HG03066 (cell line): ENCODE measurements at regions not wholly inside any gene's neighbourhood (a gene's known extent, or its start where the extent isn't known, plus 50 kb on each side); places are given as distances from the start of the nearest gene placed in this dataset.

ENCODE experiments used
- ATAC-seq: cut with Tn5 transposase; IDR thresholded peaks from one replicate; pipeline ENCODE4 v1.9.1; 2021; ENCODE audit warnings: low read depth; ENCODE audit not compliant: unreplicated experiment

- no peak for ATAC-seq
These were observed 660.0 kb downstream of the PTPRC start for GRCh38 chr1:199298825-199299224.

GRCh38 chr1:199301472-199302217 lies 662.8 kb downstream of the PTPRC start:
- ATAC-seq: no peak

- no peak for ATAC-seq
These were observed 663.7 kb downstream of the PTPRC start for GRCh38 chr1:199302554-199302953.

GRCh38 chr1:199303035-199303434 lies 664.2 kb downstream of the PTPRC start:
- no peak for ATAC-seq

- ATAC-seq: no peak
These were observed 666.2 kb downstream of the PTPRC start for GRCh38 chr1:199305053-199305452.

- no peak for ATAC-seq
These were observed 668.8 kb downstream of the PTPRC start for GRCh38 chr1:199307496-199308264.

- ATAC-seq: no peak
These were observed 669.6 kb downstream of the PTPRC start for GRCh38 chr1:199308349-199308846.

GRCh38 chr1:199310708-199311107 lies 671.9 kb downstream of the PTPRC start:
- ATAC-seq: no peak

GRCh38 chr1:199311478-199312262 lies 672.8 kb downstream of the PTPRC start:
- no peak for ATAC-seq

GRCh38 chr1:199312626-199313025 lies 673.8 kb downstream of the PTPRC start:
- ATAC-seq: no peak

GRCh38 chr1:199313444-199313843 lies 674.6 kb downstream of the PTPRC start:
- ATAC-seq: no peak

GRCh38 chr1:199319341-199319740 lies 680.5 kb downstream of the PTPRC start:
- no peak for ATAC-seq

GRCh38 chr1:199322278-199322677 lies 683.4 kb downstream of the PTPRC start:
- ATAC-seq: no peak

- ATAC-seq: no peak
These were observed 694.3 kb upstream of the NR5A2 start for GRCh38 chr1:199333180-199333579.

GRCh38 chr1:199335496-199335895 lies 692.0 kb upstream of the NR5A2 start:
- ATAC-seq: no peak

- no peak for ATAC-seq
These were observed 690.5 kb upstream of the NR5A2 start for GRCh38 chr1:199336745-199337640.

- ATAC-seq: no peak
These were observed 688.8 kb upstream of the NR5A2 start for GRCh38 chr1:199338760-199339159.

- no peak for ATAC-seq
These were observed 675.2 kb upstream of the NR5A2 start for GRCh38 chr1:199352351-199352750.

- no peak for ATAC-seq
These were observed 673.6 kb upstream of the NR5A2 start for GRCh38 chr1:199353906-199354305.

- ATAC-seq: no peak
These were observed 670.9 kb upstream of the NR5A2 start for GRCh38 chr1:199356561-199356960.
